HCT116 (cell line): ENCODE measurements at regions not wholly inside any gene's neighbourhood (a gene's known extent, or its start where the extent isn't known, plus 50 kb on each side); places are given as distances from the start of the nearest gene placed in this dataset.

Experiments used
- ATAC-seq: fragments of 200-7000 bp; cut with Tn5 transposase; 2 replicates; pipeline ENCODE4 v1.9.1; 2020; ENCODE audit warnings: mild to moderate bottlenecking, moderate library complexity
- BruUV-seq: library from RNA; stranded (reverse); fragments of 400-500 nt; replicated peaks from 2 replicates; lab custom pipeline; 2021; lab: Mats Ljungman, UMichigan
- CTCF ChIA-PET: fragments of 300-600 bp; sonication (Branson Sonifier 250); formaldehyde crosslinking; loops from one replicate; lab custom pipeline; 2021; ENCODE audit warnings: antibody characterized with exemption; lab: Charles Lee
- POLR2A ChIA-PET: fragments of 300-600, 350-600 bp; sonication (Branson Sonifier 250); formaldehyde crosslinking; loops from one replicate; lab custom pipeline; 2021; ENCODE audit warnings: antibody characterized with exemption; lab: Charles Lee
- RAD21 ChIA-PET, 2 experiments: fragments of 300-600 bp; sonication (Branson Sonifier 250); formaldehyde crosslinking; loops; one replicate each; lab custom pipeline; 2023; ENCODE audit warnings: low total read pairs in 2 of 2; ENCODE audit not compliant: uncharacterized antibody in 2 of 2, unreplicated experiment in 2 of 2, low non-redundant PET in 1 of 2; lab: Charles Lee
- DNase-seq: peaks from one replicate; pipeline ENCODE4 v3.0.0-alpha.2; 2010; ENCODE audit warnings: low read depth, low spot score
- H2AFZ ChIP-seq: fragments of 200-600 bp; shearing (Covaris generic), sonication (generic); 2 replicates; pipeline ENCODE4 v1.6.1; 2017; ENCODE audit warnings: low read depth, mixed run types, mixed read lengths, antibody characterized with exemption, low read length; ENCODE audit not compliant: poor library complexity, severe bottlenecking
- H3K27ac ChIP-seq: 2 replicates; pipeline ENCODE4 v1.5.1; 2012; ENCODE audit warnings: low read depth, low read length
- H3K27me3 ChIP-seq: fragments of 200-600 bp; sonication (generic); 2 replicates; pipeline ENCODE4 v1.6.1; 2016; ENCODE audit warnings: mixed run types, low read length, mixed read lengths; ENCODE audit not compliant: insufficient read depth
- H3K36me3 ChIP-seq, 2 experiments: fragments of 200-500 bp in 1 of 2; fragments of 200-600 bp in 1 of 2; sonication (Bioruptor generic) in 1 of 2; sonication (generic) in 1 of 2; 2 replicates each; pipeline versions ENCODE4 v1.5.1 to v1.6.1; 2014 to 2016; ENCODE audit warnings: low read length in 2 of 2, inconsistent platforms in 1 of 2, mixed read lengths in 1 of 2, mixed run types in 1 of 2; ENCODE audit not compliant: insufficient read depth in 2 of 2, control insufficient read depth in 1 of 2
- H3K4me1 ChIP-seq, 2 experiments: fragments of 200-600 bp in 1 of 2; sonication (generic) in 1 of 2; 2 replicates each; pipeline versions ENCODE4 v1.5.1 to v1.6.1; 2012 to 2017; ENCODE audit warnings: low read length in 2 of 2, inconsistent platforms in 1 of 2, mild to moderate bottlenecking in 1 of 2, mixed read lengths in 1 of 2, mixed run types in 1 of 2, moderate library complexity in 1 of 2; ENCODE audit not compliant: insufficient read depth in 2 of 2, control insufficient read depth in 1 of 2
- H3K4me2 ChIP-seq: fragments of 200-600 bp; sonication (generic); 2 replicates; pipeline ENCODE4 v1.6.1; 2017; ENCODE audit warnings: mixed run types, low read length, mixed read lengths
- H3K4me3 ChIP-seq, 2 experiments: fragments of 200-600 bp in 1 of 2; sonication (generic) in 1 of 2; replicated peaks in 1 of 2; 2 replicates each; pipeline ENCODE4 v1.5.1; 2011 to 2016; ENCODE audit warnings: low read length in 2 of 2, control low read depth in 1 of 2, low read depth in 1 of 2, mild to moderate bottlenecking in 1 of 2, mixed read lengths in 1 of 2, mixed run types in 1 of 2
- H3K79me2 ChIP-seq: fragments of 200-600 bp; sonication (generic); 2 replicates; pipeline ENCODE4 v1.6.1; 2017; ENCODE audit warnings: mild to moderate bottlenecking, mixed run types, low read length, moderate library complexity, mixed read lengths; ENCODE audit not compliant: insufficient read depth
- H3K9ac ChIP-seq: fragments of 200-600 bp; sonication (generic); 2 replicates; pipeline ENCODE4 v1.6.1; 2016; ENCODE audit warnings: low read length, mixed read lengths
- H3K9me2 ChIP-seq: fragments of 200-600 bp; sonication (generic), shearing (Covaris generic); 2 replicates; pipeline ENCODE4 v1.6.1; 2017; ENCODE audit warnings: mixed run types, mild to moderate bottlenecking, moderate library complexity; ENCODE audit not compliant: insufficient read depth
- H3K9me3 ChIP-seq, 2 experiments: fragments of 200-500 bp in 1 of 2; fragments of 200-600 bp in 1 of 2; sonication (Bioruptor generic) in 1 of 2; sonication (generic) in 1 of 2; 2 replicates each; pipeline ENCODE4 v1.6.1; 2014 to 2017; ENCODE audit warnings: low read length in 2 of 2, mixed read lengths in 2 of 2, inconsistent platforms in 1 of 2, low read depth in 1 of 2, mild to moderate bottlenecking in 1 of 2, mixed run types in 1 of 2, moderate library complexity in 1 of 2; ENCODE audit not compliant: control insufficient read depth in 1 of 2, insufficient read depth in 1 of 2
- H4K20me1 ChIP-seq: fragments of 200-600 bp; sonication (generic), shearing (Covaris generic); 2 replicates; pipeline ENCODE4 v1.6.1; 2017; ENCODE audit warnings: mixed run types, mild to moderate bottlenecking, moderate library complexity; ENCODE audit not compliant: insufficient read depth
- ELF1 ChIP-seq: IDR thresholded peaks from 2 replicates; pipeline ENCODE4 v1.6.1; 2012; ENCODE audit warnings: low read depth, borderline replicate concordance
- EZH2 ChIP-seq: fragments of 200-600 bp; sonication (generic); IDR thresholded peaks from 2 replicates; pipeline ENCODE4 v1.6.1; 2017; ENCODE audit warnings: antibody characterized with exemption, mixed run types
- EZH2phosphoT487 ChIP-seq: fragments of 200-600 bp; IDR thresholded peaks from 2 replicates; pipeline ENCODE4 v1.6.1; 2018; ENCODE audit warnings: antibody characterized with exemption, borderline replicate concordance
- FOSL1 ChIP-seq: IDR thresholded peaks from 2 replicates; pipeline ENCODE4 v1.6.1; 2012; ENCODE audit warnings: low read depth
- JUND ChIP-seq: IDR thresholded peaks from 2 replicates; pipeline ENCODE4 v1.6.1; 2012
- POLR2A ChIP-seq: IDR thresholded peaks from 2 replicates; pipeline ENCODE4 v1.7.0; 2011; ENCODE audit warnings: borderline replicate concordance; ENCODE audit not compliant: insufficient read depth, insufficient read length; ENCODE audit errors: extremely low read depth
- POLR2AphosphoS5 ChIP-seq: IDR thresholded peaks from 2 replicates; pipeline ENCODE4 v1.6.1; 2011; ENCODE audit warnings: mild to moderate bottlenecking, low read depth, low read length, moderate library complexity
- RAD21 ChIP-seq: IDR thresholded peaks from 2 replicates; pipeline ENCODE4 v1.6.1; 2012; ENCODE audit warnings: low read depth, mild to moderate bottlenecking
- SIN3A ChIP-seq: IDR thresholded peaks from 2 replicates; pipeline ENCODE4 v1.6.1; 2012; ENCODE audit warnings: low read depth
- SP1 ChIP-seq: IDR thresholded peaks from 2 replicates; pipeline ENCODE4 v1.6.1; 2012; ENCODE audit warnings: low read depth
- TCF7L2 ChIP-seq: IDR thresholded peaks from 2 replicates; pipeline ENCODE4 v1.7.0; 2011; ENCODE audit warnings: borderline replicate concordance, inconsistent platforms; ENCODE audit not compliant: insufficient read depth, insufficient read length; ENCODE audit errors: extremely low read depth
- ZFX ChIP-seq: fragments of 450-650 bp; IDR thresholded peaks from 2 replicates; pipeline ENCODE4 v1.6.1; 2017
- intact Hi-C: fragments of 100-400 bp; cut with micrococcal nuclease; formaldehyde crosslinking; loops from 2 replicates; pipeline ENCODE4 v1.10.0; 2022
- TF ChIP-seq, protein P1 (sequence below), 3 experiments: fragments of 200-600 bp in 1 of 3; sonication (generic) in 1 of 3; IDR thresholded peaks in 2 of 3; conservative IDR thresholded peaks in 1 of 3; 2 replicates each; pipeline ENCODE4 v1.5.1; 2012 to 2017; ENCODE audit warnings: low read depth in 2 of 3, low read length in 2 of 3, antibody characterized with exemption in 1 of 3, borderline replicate concordance in 1 of 3, control low read depth in 1 of 3, mild to moderate bottlenecking in 1 of 3, mixed read lengths in 1 of 3, mixed run types in 1 of 3, moderate library complexity in 1 of 3; ENCODE audit not compliant: insufficient read depth in 1 of 3
- TF ChIP-seq, protein P2 (sequence below): IDR thresholded peaks from 2 replicates; pipeline ENCODE4 v1.6.1; 2011; ENCODE audit warnings: mild to moderate bottlenecking, low read length, moderate library complexity; ENCODE audit not compliant: insufficient replicate concordance; ENCODE audit errors: extremely low read depth
- TF ChIP-seq, protein P3 (sequence below): IDR thresholded peaks from 2 replicates; pipeline ENCODE4 v1.6.1; 2012; ENCODE audit warnings: low read depth

GRCh38 chr1:55538428-55538827, 323.3 kb upstream of the USP24 start:
- H3K4me1 ChIP-seq: no peaks in the 10 kb centered on the region
- ATAC-seq: no peak
- no peak overlapping the region for H3K4me3 ChIP-seq
- no peaks in the 10 kb centered on the region for H3K27me3 ChIP-seq
- H2AFZ ChIP-seq: no peak overlapping the region
- BruUV-seq: no TSS peak
- intact Hi-C loops: no loop called here
- CTCF ChIA-PET: no interaction called here
- no peak for DNase-seq
- TF ChIP-seq SIN3A: no peak
- no peak for TF ChIP-seq JUND
- TF ChIP-seq POLR2A: no peak
- TF ChIP-seq, protein P1, sequence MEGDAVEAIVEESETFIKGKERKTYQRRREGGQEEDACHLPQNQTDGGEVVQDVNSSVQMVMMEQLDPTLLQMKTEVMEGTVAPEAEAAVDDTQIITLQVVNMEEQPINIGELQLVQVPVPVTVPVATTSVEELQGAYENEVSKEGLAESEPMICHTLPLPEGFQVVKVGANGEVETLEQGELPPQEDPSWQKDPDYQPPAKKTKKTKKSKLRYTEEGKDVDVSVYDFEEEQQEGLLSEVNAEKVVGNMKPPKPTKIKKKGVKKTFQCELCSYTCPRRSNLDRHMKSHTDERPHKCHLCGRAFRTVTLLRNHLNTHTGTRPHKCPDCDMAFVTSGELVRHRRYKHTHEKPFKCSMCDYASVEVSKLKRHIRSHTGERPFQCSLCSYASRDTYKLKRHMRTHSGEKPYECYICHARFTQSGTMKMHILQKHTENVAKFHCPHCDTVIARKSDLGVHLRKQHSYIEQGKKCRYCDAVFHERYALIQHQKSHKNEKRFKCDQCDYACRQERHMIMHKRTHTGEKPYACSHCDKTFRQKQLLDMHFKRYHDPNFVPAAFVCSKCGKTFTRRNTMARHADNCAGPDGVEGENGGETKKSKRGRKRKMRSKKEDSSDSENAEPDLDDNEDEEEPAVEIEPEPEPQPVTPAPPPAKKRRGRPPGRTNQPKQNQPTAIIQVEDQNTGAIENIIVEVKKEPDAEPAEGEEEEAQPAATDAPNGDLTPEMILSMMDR (IDR thresholded peaks at IDR 0.05 in 2 of 3, conservative IDR thresholded peaks at IDR 0.05 in 1 of 3; ENCODE audit: borderline replicate concordance in 1 of 3, insufficient read depth in 1 of 3, low read depth in 2 of 3, low read length in 2 of 3): no peak
- no peak for TF ChIP-seq ELF1
- no peak for TF ChIP-seq TCF7L2
- TF ChIP-seq ZFX: no peak
- TF ChIP-seq, protein P2, sequence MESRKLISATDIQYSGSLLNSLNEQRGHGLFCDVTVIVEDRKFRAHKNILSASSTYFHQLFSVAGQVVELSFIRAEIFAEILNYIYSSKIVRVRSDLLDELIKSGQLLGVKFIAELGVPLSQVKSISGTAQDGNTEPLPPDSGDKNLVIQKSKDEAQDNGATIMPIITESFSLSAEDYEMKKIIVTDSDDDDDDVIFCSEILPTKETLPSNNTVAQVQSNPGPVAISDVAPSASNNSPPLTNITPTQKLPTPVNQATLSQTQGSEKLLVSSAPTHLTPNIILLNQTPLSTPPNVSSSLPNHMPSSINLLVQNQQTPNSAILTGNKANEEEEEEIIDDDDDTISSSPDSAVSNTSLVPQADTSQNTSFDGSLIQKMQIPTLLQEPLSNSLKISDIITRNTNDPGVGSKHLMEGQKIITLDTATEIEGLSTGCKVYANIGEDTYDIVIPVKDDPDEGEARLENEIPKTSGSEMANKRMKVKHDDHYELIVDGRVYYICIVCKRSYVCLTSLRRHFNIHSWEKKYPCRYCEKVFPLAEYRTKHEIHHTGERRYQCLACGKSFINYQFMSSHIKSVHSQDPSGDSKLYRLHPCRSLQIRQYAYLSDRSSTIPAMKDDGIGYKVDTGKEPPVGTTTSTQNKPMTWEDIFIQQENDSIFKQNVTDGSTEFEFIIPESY: no peak
- TF ChIP-seq RAD21: no peak
- TF ChIP-seq POLR2AphosphoS5: no peak
- TF ChIP-seq SP1: no peak
- no peak for TF ChIP-seq EZH2phosphoT487
- no peak for TF ChIP-seq FOSL1
- TF ChIP-seq EZH2: no peak
- TF ChIP-seq, protein P3, sequence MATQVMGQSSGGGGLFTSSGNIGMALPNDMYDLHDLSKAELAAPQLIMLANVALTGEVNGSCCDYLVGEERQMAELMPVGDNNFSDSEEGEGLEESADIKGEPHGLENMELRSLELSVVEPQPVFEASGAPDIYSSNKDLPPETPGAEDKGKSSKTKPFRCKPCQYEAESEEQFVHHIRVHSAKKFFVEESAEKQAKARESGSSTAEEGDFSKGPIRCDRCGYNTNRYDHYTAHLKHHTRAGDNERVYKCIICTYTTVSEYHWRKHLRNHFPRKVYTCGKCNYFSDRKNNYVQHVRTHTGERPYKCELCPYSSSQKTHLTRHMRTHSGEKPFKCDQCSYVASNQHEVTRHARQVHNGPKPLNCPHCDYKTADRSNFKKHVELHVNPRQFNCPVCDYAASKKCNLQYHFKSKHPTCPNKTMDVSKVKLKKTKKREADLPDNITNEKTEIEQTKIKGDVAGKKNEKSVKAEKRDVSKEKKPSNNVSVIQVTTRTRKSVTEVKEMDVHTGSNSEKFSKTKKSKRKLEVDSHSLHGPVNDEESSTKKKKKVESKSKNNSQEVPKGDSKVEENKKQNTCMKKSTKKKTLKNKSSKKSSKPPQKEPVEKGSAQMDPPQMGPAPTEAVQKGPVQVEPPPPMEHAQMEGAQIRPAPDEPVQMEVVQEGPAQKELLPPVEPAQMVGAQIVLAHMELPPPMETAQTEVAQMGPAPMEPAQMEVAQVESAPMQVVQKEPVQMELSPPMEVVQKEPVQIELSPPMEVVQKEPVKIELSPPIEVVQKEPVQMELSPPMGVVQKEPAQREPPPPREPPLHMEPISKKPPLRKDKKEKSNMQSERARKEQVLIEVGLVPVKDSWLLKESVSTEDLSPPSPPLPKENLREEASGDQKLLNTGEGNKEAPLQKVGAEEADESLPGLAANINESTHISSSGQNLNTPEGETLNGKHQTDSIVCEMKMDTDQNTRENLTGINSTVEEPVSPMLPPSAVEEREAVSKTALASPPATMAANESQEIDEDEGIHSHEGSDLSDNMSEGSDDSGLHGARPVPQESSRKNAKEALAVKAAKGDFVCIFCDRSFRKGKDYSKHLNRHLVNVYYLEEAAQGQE: no peak
- POLR2A ChIA-PET: no interaction called here
- no peak overlapping the region for H3K27ac ChIP-seq
- H3K79me2 ChIP-seq: no peaks in the 10 kb centered on the region
- H3K4me2 ChIP-seq: no peak overlapping the region
- H3K36me3 ChIP-seq: no peaks in the 10 kb centered on the region
- H4K20me1 ChIP-seq: no peaks in the 10 kb centered on the region
- H3K9me2 ChIP-seq: no peaks in the 10 kb centered on the region
- RAD21 ChIA-PET: no interaction called here
- no peaks in the 10 kb centered on the region for H3K9me3 ChIP-seq
- H3K9ac ChIP-seq: no peak overlapping the region
